ENCODE measurements at regions not wholly inside any gene's neighbourhood (a gene's known extent, or its start where the extent isn't known, plus 50 kb on each side); places are given as distances from the start of the nearest gene placed in this dataset.

- Histone ChIP-seq H3K9me3 (ENCODE audit: control insufficient read depth in 2 of 2, insufficient read depth in 1 of 2, low read length in 1 of 2) (no peaks in the 10 kb centered on the region), H3K4me3 (ENCODE audit: low read length in 2 of 2) (no peak overlapping the region)
- WGBS, result 77% methylated on average over 10 of the region's 10 CpGs
These were observed 93.6 kb downstream of the USP22 start for GRCh38 chr17:20948984-20949777.

More at GRCh38 chr17:20948984-20949777, 93.6 kb downstream of the USP22 start:
- Histone ChIP-seq H3K36me3 (ENCODE audit: control insufficient read depth in 2 of 2, insufficient read depth in 2 of 2, low read length in 1 of 2) (no peaks in the 10 kb centered on the region), H3K27ac (ENCODE audit: low read depth in 1 of 2, low read length in 1 of 2) (no peak overlapping the region), H3K27me3 (ENCODE audit: control insufficient read depth in 2 of 2, insufficient read depth in 1 of 2, low read length in 1 of 2) (no peaks in the 10 kb centered on the region), H3K4me1 (ENCODE audit: control insufficient read depth in 2 of 2, insufficient read depth in 2 of 2, low read length in 2 of 2) (no peaks in the 10 kb centered on the region)
- DNase-seq (ENCODE audit: low read depth in 6 of 9, low spot score in 9 of 9), result no peak

Measured in thymus (tissue), 11 donors.